WTC11 (cell line): ENCODE measurements at regions not wholly inside any gene's neighbourhood (a gene's known extent, or its start where the extent isn't known, plus 50 kb on each side); places are given as distances from the start of the nearest gene placed in this dataset.

ENCODE experiments used
- ATAC-seq: fragments of 200-7000 bp; cut with Tn5 transposase; 2 replicates; pipeline ENCODE4 v1.10.0; 2021; ENCODE audit warnings: mild to moderate bottlenecking, moderate library complexity
- CTCF ChIA-PET: fragments of 300-600 bp; sonication (Branson Sonifier 250); formaldehyde crosslinking; loops from one replicate; lab custom pipeline; 2021; ENCODE audit warnings: antibody characterized with exemption; lab: Charles Lee
- POLR2A ChIA-PET: fragments of 350-600 bp; sonication (Branson Sonifier 250); formaldehyde crosslinking; loops from one replicate; lab custom pipeline; 2021; ENCODE audit warnings: antibody characterized with exemption; lab: Charles Lee
- DNase-seq: peaks from one replicate; pipeline ENCODE4 v3.0.0; 2021; ENCODE audit warnings: low spot score
- H3K27ac Mint-ChIP-seq: 2 replicates; pipeline ENCODE4 v1.8.0; 2021; ENCODE audit warnings: mixed read lengths
- H3K27me3 Mint-ChIP-seq: 2 replicates; pipeline ENCODE4 v1.8.0; 2021; ENCODE audit warnings: low read depth, mild to moderate bottlenecking, moderate library complexity, mixed read lengths
- H3K36me3 Mint-ChIP-seq: 2 replicates; pipeline ENCODE4 v1.8.0; 2021; ENCODE audit warnings: mixed read lengths
- H3K4me1 Mint-ChIP-seq: 2 replicates; pipeline ENCODE4 v1.8.0; 2022; ENCODE audit warnings: mixed read lengths
- H3K4me3 Mint-ChIP-seq: 2 replicates; pipeline ENCODE4 v1.8.0; 2021; ENCODE audit warnings: mild to moderate bottlenecking, moderate library complexity, mixed read lengths
- H3K9me3 Mint-ChIP-seq: 2 replicates; pipeline ENCODE4 v1.8.0; 2021; ENCODE audit warnings: mixed read lengths
- AR ChIP-seq: fragments of 250-450 bp; sonication (Bioruptor Pico); IDR thresholded peaks from 2 replicates; pipeline ENCODE4 v1.9.0; 2021; ENCODE audit warnings: mild to moderate bottlenecking
- ATF2 ChIP-seq: sonication (generic); formaldehyde crosslinking; IDR thresholded peaks from 2 replicates; pipeline ENCODE4 v1.8.1; 2022; ENCODE audit warnings: low read depth, missing genetic modification reagents, borderline replicate concordance
- ATF6 ChIP-seq: sonication (generic); formaldehyde crosslinking; IDR thresholded peaks from 2 replicates; pipeline ENCODE4 v1.8.1; 2023; ENCODE audit warnings: mild to moderate bottlenecking, missing genetic modification reagents
- CTCF ChIP-seq: fragments of 200-600 bp; IDR thresholded peaks from 2 replicates; pipeline ENCODE4 v1.8.0; 2022; ENCODE audit warnings: antibody characterized with exemption
- ERG ChIP-seq: fragments of 250-450 bp; sonication (Bioruptor Pico); IDR thresholded peaks from 2 replicates; pipeline ENCODE4 v1.8.0; 2021; ENCODE audit warnings: mild to moderate bottlenecking
- ETV6 ChIP-seq: sonication (generic); formaldehyde crosslinking; IDR thresholded peaks from 2 replicates; pipeline ENCODE4 v1.8.1; 2022; ENCODE audit warnings: mild to moderate bottlenecking, missing genetic modification reagents
- IRF2 ChIP-seq: sonication (generic); formaldehyde crosslinking; IDR thresholded peaks from 2 replicates; pipeline ENCODE4 v1.8.0; 2022; ENCODE audit warnings: low read depth, missing genetic modification reagents, borderline replicate concordance
- MYBL2 ChIP-seq: sonication (generic); formaldehyde crosslinking; IDR thresholded peaks from 2 replicates; pipeline ENCODE4 v1.8.1; 2023; ENCODE audit warnings: mild to moderate bottlenecking, moderate library complexity, missing genetic modification reagents
- PRRX2 ChIP-seq: fragments of 250-450 bp; sonication (Bioruptor Pico); IDR thresholded peaks from 2 replicates; pipeline ENCODE4 v1.8.0; 2021; ENCODE audit warnings: mild to moderate bottlenecking
- ZNF425 ChIP-seq: fragments of 250-450 bp; sonication (Bioruptor Pico); conservative IDR thresholded peaks from 2 replicates; pipeline ENCODE4 v1.9.0; 2021; ENCODE audit warnings: mild to moderate bottlenecking

GRCh38 chr5:125483609-125484008 lies 737.2 kb upstream of the ZNF608 start (continued):
- no peak for TF ChIP-seq ATF2
- no peak for TF ChIP-seq IRF2 (CRISPR knock-in tag)
- TF ChIP-seq ERG (CRISPR knock-in tag): no peak
- TF ChIP-seq ZNF425 (CRISPR knock-in tag): no peak
- TF ChIP-seq ATF6: no peak
- no peak for TF ChIP-seq AR
- TF ChIP-seq MYBL2 (CRISPR knock-in tag): no peak
- TF ChIP-seq CTCF: no peak
- TF ChIP-seq ETV6 (CRISPR knock-in tag): no peak

GRCh38 chr5:125484272-125484741 lies 737.9 kb upstream of the ZNF608 start:
- ATAC-seq: no peak
- no peak for TF ChIP-seq PRRX2 (CRISPR knock-in tag)
- no peak for TF ChIP-seq MYBL2 (CRISPR knock-in tag)
- TF ChIP-seq AR: no peak
- ChIA-PET POLR2A (no interaction called here), CTCF (no interaction called here)
- Mint-ChIP-seq H3K27me3 (no peaks in the 10 kb centered on the region), H3K4me3 (no peak overlapping the region), H3K9me3 (peaks cover 9% of the 10 kb centered on the region), H3K4me1 (peaks cover 34% of the 10 kb centered on the region), H3K27ac (no peak overlapping the region), H3K36me3 (peaks cover 6% of the 10 kb centered on the region)
- DNase-seq: no peak
